Ovary (tissue), 7 donors: ENCODE measurements at regions not wholly inside any gene's neighbourhood (a gene's known extent, or its start where the extent isn't known, plus 50 kb on each side); places are given as distances from the start of the nearest gene placed in this dataset.
"Not testable (repeated sequence)": the region's sequence is repeated elsewhere in the genome, so short reads cannot be mapped to it uniquely, and the experiment has no call there.

Experiments used
- DNase-seq, 5 donors: peaks; one replicate each; pipeline ENCODE4 v3.0.0-alpha.2; 2019 to 2020
- H3K27ac ChIP-seq, 2 donors: fragments of 200-600 bp; one replicate each; pipeline versions ENCODE4 v1.5.1 to v1.8.0; 2019 to 2022
- H3K27me3 ChIP-seq: fragments of 200-600 bp; one replicate; pipeline ENCODE4 v1.8.0; 2022
- H3K36me3 ChIP-seq: fragments of 200-600 bp; sonication (generic); one replicate; pipeline ENCODE4 v1.5.1; 2019
- H3K4me1 ChIP-seq: one replicate; pipeline ENCODE4 v1.8.1; 2013; ENCODE audit warnings: mild to moderate bottlenecking, moderate library complexity; ENCODE audit not compliant: insufficient read depth
- H3K4me3 ChIP-seq: fragments of 200-600 bp; sonication (generic); one replicate; pipeline ENCODE4 v1.5.1; 2017
- H3K9me3 ChIP-seq, 2 donors: fragments of 200-600 bp in 1 of 2; sonication (generic) in 1 of 2; one replicate each; pipeline versions ENCODE4 v1.5.1 to v1.8.1; 2013 to 2019; ENCODE audit warnings: mild to moderate bottlenecking in 1 of 2, moderate library complexity in 1 of 2
- EP300 ChIP-seq: sonication (generic); formaldehyde crosslinking; IDR thresholded peaks from one replicate; pipeline ENCODE4 v1.6.1; 2017; ENCODE audit warnings: antibody characterized with exemption
- POLR2A ChIP-seq: fragments of 450-650 bp; IDR thresholded peaks from one replicate; pipeline ENCODE4 v1.6.1; 2017; ENCODE audit warnings: antibody characterized with exemption, mild to moderate bottlenecking, moderate library complexity
- WGBS, 3 donors: extraction: QIAGEN DNeasy Blood & Tissue Kit in 1 of 3; methylation state at CpG; one replicate each; pipeline versions ENCODE4 v1.1.5 to v1.1.7; 2013 to 2017; 5-methylcytosine and 5-hydroxymethylcytosine counted together
- intact Hi-C, 4 donors: fragments of 100-400 bp; cut with DNase I; formaldehyde crosslinking; loops; one replicate each; pipeline versions ENCODE4 v1.11.0 to v1.15.1; 2022 to 2023
- TF ChIP-seq, protein P1 (sequence below), 3 donors: fragments of 450-650 bp in 2 of 3; fragments of 200-600 bp in 1 of 3; IDR thresholded peaks; one replicate each; pipeline versions ENCODE4 v1.5.1 to v1.8.0; 2016 to 2022; ENCODE audit warnings: antibody characterized with exemption in 3 of 3, mild to moderate bottlenecking in 1 of 3
- donor health status: DM: no; HTN: no; CAD: no; lungs with moderate emphysema.
- donor health status: DM: no; HTN: no; CAD: no.
- donor health status: Bipolar disorder and iron deficiency.
- donor health status: DM: no; HTN: no; CAD: no.
- donor health status: DM: yes; HTN: yes; CAD: no.

DNA sequence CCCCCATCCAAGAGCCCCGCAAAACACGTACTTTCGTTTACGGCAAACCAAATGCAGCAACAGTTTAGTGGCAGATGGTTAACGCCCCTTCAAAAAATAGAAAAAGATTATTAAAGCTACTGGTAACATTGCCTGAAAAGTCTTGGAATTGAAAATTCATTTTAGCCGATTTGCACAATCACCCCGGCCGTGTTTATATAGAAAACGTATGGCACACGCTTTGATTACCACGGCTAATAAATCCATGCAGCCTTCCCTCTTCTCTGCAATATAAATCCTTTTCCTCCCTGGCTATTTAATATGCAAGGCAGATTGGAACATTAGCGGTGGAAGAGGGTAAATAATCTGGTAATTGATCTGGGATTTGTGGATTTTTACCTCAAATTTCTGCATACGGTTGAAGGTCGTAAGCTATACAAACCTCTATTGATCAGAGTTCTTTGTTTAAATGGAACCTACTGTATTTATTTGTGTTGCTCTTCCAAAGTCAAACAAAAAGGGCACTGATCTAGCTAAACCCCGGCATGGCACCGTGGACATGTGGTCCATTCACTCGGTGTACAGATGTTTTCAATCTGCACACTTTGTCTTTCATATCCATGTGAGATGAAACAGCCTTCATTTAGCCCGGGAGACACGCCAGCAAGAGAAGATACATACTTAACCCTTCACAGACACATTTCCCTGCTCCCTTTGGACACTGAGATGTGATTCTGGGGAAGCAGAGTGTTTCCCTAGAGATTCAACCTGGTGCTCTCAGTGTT is 238.1 kb upstream of the MAF start:
- Histone ChIP-seq H3K4me3 (no peak overlapping the region), H3K27ac (peak overlapping the region in 1 of 2 donors; percentile 62), H3K9me3 (no peaks in the 10 kb centered on the region), H3K36me3 (no peaks in the 10 kb centered on the region), H3K27me3 (no peaks in the 10 kb centered on the region), H3K4me1 (peaks cover 13% of the 10 kb centered on the region)
- WGBS, 3 donors = 26 to 44% (median 29%) methylated on average over 19 of the region's 19 CpGs
- peak; percentile 52 to 79 (median 70) for DNase-seq
- TF ChIP-seq EP300 (no peak), POLR2A (no peak)
- TF ChIP-seq, protein P1, sequence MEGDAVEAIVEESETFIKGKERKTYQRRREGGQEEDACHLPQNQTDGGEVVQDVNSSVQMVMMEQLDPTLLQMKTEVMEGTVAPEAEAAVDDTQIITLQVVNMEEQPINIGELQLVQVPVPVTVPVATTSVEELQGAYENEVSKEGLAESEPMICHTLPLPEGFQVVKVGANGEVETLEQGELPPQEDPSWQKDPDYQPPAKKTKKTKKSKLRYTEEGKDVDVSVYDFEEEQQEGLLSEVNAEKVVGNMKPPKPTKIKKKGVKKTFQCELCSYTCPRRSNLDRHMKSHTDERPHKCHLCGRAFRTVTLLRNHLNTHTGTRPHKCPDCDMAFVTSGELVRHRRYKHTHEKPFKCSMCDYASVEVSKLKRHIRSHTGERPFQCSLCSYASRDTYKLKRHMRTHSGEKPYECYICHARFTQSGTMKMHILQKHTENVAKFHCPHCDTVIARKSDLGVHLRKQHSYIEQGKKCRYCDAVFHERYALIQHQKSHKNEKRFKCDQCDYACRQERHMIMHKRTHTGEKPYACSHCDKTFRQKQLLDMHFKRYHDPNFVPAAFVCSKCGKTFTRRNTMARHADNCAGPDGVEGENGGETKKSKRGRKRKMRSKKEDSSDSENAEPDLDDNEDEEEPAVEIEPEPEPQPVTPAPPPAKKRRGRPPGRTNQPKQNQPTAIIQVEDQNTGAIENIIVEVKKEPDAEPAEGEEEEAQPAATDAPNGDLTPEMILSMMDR (IDR thresholded peaks at IDR 0.05) = no peak
- intact Hi-C loops = no loop called here

DNA sequence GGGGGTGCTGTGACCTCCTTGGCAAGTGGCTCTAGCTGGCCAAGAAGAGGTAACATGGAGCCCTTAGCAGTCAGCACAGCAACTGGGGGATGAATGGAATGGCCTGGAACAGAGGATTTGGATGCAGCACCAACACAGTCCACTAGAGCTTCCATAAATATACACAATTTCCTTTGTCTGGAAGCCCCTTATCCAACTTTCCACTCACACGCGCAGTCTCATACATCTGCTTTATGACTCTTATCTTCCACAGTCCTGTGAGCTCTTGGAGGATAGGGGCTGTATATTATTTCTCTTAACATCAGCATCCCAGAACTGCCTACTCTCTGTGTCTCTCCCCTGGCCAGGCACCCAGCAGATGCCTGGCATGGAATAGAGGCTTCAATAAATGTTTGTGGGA is 235.6 kb upstream of the MAF start:
- intact Hi-C loops = no loop called here
- no peak for DNase-seq
- no peak for TF ChIP-seq EP300
- TF ChIP-seq, protein P1 (IDR thresholded peaks at IDR 0.05) = no peak
- no peak for TF ChIP-seq POLR2A
- Histone ChIP-seq H3K9me3 (no peaks in the 10 kb centered on the region), H3K27me3 (no peaks in the 10 kb centered on the region), H3K4me3 (no peak overlapping the region), H3K27ac (peak overlapping the region in 1 of 2 donors; percentile 39), H3K4me1 (peaks cover 13% of the 10 kb centered on the region), H3K36me3 (no peaks in the 10 kb centered on the region)
- 71 to 92% (median 92%) methylated on average over 2 of the region's 2 CpGs for WGBS, 3 donors

DNA sequence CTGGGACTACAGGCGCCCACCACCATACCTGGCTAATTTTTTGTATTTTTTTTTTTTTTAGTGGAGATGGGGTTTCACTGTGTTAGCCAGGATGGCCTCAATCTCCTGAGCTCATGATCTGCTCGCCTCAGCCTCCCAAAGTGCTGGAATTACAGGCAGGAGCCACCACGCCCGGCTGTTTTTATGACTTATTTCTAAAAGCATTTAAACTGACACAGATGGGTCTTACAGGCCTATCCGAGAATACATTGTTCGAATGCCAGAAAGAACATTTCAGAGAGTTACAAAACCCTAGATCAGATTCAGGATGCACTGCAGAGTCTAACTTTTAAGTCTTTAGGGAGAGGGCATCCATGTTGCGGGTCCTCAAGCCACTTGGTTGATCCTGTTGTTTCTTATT is 234.7 kb upstream of the MAF start:
- intact Hi-C loops = no loop called here
- no peaks in the 10 kb centered on the region for H3K9me3 ChIP-seq
- TF ChIP-seq EP300 = no peak
- TF ChIP-seq, protein P1 (IDR thresholded peaks at IDR 0.05) = no peak
- TF ChIP-seq POLR2A = no peak

DNA sequence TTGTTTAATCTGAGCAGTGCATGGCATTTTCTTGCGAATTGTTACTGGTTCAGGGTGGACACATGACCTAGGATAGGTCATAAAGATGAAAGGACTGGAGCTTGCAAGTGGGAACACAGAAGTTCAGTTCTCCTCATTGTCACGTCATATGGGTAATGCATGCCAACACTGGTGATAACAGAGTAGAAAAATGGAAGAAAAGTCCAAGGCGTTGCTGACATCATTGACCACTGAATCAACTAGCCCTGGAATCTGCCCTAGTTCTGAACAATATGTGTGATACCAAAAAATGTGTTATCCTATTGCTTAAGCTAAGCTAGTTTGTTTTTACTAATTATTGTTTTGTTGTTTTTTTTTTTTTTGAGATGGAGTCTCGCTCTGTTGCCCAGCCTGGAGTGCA is 234.2 kb upstream of the MAF start:
- Histone ChIP-seq H3K4me1 (peaks cover 8% of the 10 kb centered on the region), H3K4me3 (no peak overlapping the region), H3K27me3 (no peaks in the 10 kb centered on the region), H3K9me3 (no peaks in the 10 kb centered on the region), H3K36me3 (no peaks in the 10 kb centered on the region), H3K27ac (no peak overlapping the region)
- no peak for DNase-seq
- TF ChIP-seq POLR2A (no peak), EP300 (no peak)
- TF ChIP-seq, protein P1 (IDR thresholded peaks at IDR 0.05) = no peak
- intact Hi-C loops = no loop called here
- WGBS, 3 donors = 81 to 96% (median 91%) methylated on average over 4 of the region's 4 CpGs

More for the DNA sequence above, 234.7 kb upstream of the MAF start:
- no peak overlapping the region for H3K4me3 ChIP-seq
- no peaks in the 10 kb centered on the region for H3K27me3 ChIP-seq
- no peak overlapping the region for H3K27ac ChIP-seq
- no peak for DNase-seq
- H3K4me1 ChIP-seq = peaks cover 10% of the 10 kb centered on the region
- H3K36me3 ChIP-seq = no peaks in the 10 kb centered on the region
- 85 to 95% (median 93%) methylated on average over 7 of the region's 7 CpGs for WGBS, 3 donors

DNA sequence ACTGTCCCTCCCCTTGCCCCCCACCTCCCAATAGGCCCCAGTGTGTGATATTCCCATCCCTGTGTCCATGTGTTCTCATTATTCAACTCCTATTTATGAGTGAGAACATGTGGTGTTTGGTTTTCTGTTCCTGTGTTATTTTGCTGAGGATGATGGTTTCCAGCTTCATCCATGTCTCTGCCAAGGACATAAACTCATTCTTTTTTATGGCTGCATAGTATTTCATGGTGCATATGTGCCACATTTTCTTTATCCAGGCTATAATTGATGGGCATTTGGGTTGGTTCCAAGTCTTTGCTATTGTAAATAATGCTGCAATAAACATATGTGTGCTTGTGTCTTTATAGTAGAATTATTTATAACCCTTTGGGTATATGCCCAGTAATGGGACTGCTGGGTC is 233.5 kb upstream of the MAF start:
- H3K27ac ChIP-seq, intact Hi-C loops, H3K4me3 ChIP-seq, H3K36me3 ChIP-seq, DNase-seq, H3K27me3 ChIP-seq, H3K9me3 ChIP-seq, H3K4me1 ChIP-seq: not testable (repeated sequence)
